ENCODE measurements at regions not wholly inside any gene's neighbourhood (a gene's known extent, or its start where the extent isn't known, plus 50 kb on each side); places are given as distances from the start of the nearest gene placed in this dataset.

DNA sequence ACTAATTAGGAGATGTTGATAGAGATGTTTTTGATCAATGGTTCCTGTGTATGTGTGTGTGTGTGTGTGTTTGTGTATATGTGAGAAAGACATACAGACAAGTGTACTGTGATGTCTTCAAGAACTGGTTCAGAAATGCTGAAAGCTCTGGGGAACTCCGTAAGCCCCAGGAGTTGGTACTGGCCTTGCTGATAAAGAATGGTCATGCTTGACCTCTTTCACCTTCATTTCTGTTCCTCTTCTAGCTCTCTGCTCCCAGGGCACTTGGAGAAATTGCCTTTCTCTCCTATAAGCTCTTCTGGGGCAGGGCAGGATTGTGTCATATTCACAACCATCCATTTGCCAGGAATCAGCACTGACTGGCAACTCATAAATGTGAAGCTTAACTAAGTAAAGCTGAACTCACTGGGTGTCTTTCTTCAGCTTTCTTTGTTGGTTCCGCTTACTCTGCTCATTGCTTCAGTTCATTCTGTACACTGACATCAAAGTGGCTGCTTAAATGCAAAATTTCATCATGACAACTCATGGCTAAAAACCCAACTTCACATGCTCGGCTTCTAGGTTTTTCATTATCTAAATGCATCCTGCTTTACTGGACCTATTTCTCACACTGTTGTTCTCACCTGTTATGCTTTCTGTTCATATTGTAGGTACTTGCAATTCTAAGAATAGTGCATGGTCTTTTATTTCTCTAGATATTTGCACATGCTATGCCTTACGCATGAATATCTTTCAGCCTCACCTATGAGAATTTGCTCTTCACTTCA is 162.1 kb upstream of the LYSMD4 start:
- Histone ChIP-seq H3K79me2 (ENCODE audit: control insufficient read depth, low read length) (no peaks in the 10 kb centered on the region), H3K9me3 (ENCODE audit: control insufficient read depth, insufficient read depth, low read length) (no peaks in the 10 kb centered on the region), H3F3A (ENCODE audit: control insufficient read depth, insufficient read depth) (no peaks in the 10 kb centered on the region), H3K4me2 (ENCODE audit: low read length) (no peak overlapping the region), H3K9me2 (replicated peaks; ENCODE audit: control insufficient read depth, low read length) (no peaks in the 10 kb centered on the region), H3K27me3 (ENCODE audit: control insufficient read depth, low read length) (peaks cover 5% of the 10 kb centered on the region; the same call in 1 of the 2 replicates), H4K20me1 (ENCODE audit: control insufficient read depth, insufficient read depth, low read depth, low read length) (no peaks in the 10 kb centered on the region), H3K27ac (ENCODE audit: low read depth, low read length) (no peak overlapping the region), H3K4me1 (ENCODE audit: control insufficient read depth, low read length) (no peaks in the 10 kb centered on the region), H3K36me3 (ENCODE audit: control insufficient read depth, low read length) (no peaks in the 10 kb centered on the region), H3K4me3 (ENCODE audit: low read length) (no peak overlapping the region)
- TF ChIP-seq, protein P1, sequence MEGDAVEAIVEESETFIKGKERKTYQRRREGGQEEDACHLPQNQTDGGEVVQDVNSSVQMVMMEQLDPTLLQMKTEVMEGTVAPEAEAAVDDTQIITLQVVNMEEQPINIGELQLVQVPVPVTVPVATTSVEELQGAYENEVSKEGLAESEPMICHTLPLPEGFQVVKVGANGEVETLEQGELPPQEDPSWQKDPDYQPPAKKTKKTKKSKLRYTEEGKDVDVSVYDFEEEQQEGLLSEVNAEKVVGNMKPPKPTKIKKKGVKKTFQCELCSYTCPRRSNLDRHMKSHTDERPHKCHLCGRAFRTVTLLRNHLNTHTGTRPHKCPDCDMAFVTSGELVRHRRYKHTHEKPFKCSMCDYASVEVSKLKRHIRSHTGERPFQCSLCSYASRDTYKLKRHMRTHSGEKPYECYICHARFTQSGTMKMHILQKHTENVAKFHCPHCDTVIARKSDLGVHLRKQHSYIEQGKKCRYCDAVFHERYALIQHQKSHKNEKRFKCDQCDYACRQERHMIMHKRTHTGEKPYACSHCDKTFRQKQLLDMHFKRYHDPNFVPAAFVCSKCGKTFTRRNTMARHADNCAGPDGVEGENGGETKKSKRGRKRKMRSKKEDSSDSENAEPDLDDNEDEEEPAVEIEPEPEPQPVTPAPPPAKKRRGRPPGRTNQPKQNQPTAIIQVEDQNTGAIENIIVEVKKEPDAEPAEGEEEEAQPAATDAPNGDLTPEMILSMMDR (IDR thresholded peaks at IDR 0.05; ENCODE audit: low read depth, low read length, poor library complexity, severe bottlenecking): no peak
- no peak for TF ChIP-seq EZH2phosphoT487 (IDR thresholded peaks at IDR 0.05; ENCODE audit: borderline replicate concordance, low read length)

DNA sequence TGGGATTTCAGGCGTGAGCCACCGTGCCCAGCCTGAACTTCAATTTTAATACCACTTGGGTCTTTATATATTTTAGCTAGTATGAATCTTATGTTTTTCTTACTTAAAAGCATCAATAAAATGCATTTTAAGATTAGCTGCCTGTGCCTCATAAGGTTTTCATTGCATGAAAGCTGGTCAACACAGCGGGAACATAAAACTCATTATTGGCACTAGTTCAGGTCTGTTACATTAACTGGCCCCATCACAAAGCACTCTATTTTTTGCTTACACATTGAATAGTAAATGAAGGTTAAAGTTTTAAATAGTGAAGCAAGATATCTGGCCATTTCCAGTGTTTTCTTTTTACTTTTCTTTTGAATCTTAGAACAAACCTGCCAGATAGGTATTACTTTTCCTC is 145.6 kb upstream of the LYSMD4 start:
- Histone ChIP-seq H3F3A (ENCODE audit: control insufficient read depth, insufficient read depth) (no peaks in the 10 kb centered on the region), H3K27ac (ENCODE audit: low read depth, low read length) (no peak overlapping the region), H3K79me2 (ENCODE audit: control insufficient read depth, low read length) (no peaks in the 10 kb centered on the region)

DNA sequence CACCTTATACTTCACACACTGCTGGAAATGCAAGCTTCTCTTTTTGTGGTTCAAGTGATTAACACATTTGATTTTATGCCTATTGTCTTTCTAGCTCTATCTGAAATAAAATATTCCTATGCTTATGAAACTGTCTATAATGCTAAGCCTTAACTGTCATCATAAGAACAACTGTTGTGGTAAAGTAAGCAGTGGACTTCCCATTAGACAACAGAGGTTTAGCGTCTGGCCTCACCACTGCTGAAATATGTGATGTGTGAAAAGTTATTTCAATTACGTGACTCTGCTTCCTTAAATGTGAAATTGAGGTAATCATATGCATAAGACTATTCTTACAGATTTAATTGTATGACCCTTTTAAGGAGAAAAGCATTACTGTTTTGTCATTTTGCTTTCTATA is 140.2 kb upstream of the LYSMD4 start:
- Histone ChIP-seq H3K36me3 (ENCODE audit: control insufficient read depth, low read length) (no peaks in the 10 kb centered on the region), H3K4me3 (ENCODE audit: low read length) (no peak overlapping the region), H3K27ac (ENCODE audit: low read depth, low read length) (no peak overlapping the region), H3K4me1 (ENCODE audit: control insufficient read depth, low read length) (no peaks in the 10 kb centered on the region), H4K20me1 (ENCODE audit: control insufficient read depth, insufficient read depth, low read depth, low read length) (no peaks in the 10 kb centered on the region), H3K4me2 (ENCODE audit: low read length) (no peak overlapping the region), H3K9me3 (ENCODE audit: control insufficient read depth, insufficient read depth, low read length) (no peaks in the 10 kb centered on the region), H3F3A (ENCODE audit: control insufficient read depth, insufficient read depth) (no peaks in the 10 kb centered on the region), H3K79me2 (ENCODE audit: control insufficient read depth, low read length) (no peaks in the 10 kb centered on the region), H3K27me3 (ENCODE audit: control insufficient read depth, low read length) (peaks cover 5% of the 10 kb centered on the region; the same call in 1 of the 2 replicates), H3K9me2 (replicated peaks; ENCODE audit: control insufficient read depth, low read length) (no peaks in the 10 kb centered on the region)
- no peak for TF ChIP-seq EZH2phosphoT487 (IDR thresholded peaks at IDR 0.05; ENCODE audit: borderline replicate concordance, low read length)
- TF ChIP-seq, protein P1 (IDR thresholded peaks at IDR 0.05; ENCODE audit: low read depth, low read length, poor library complexity, severe bottlenecking): no peak

More for the DNA sequence above, 145.6 kb upstream of the LYSMD4 start:
- no peaks in the 10 kb centered on the region for H3K4me1 ChIP-seq (ENCODE audit: control insufficient read depth, low read length)
- H3K27me3 ChIP-seq (ENCODE audit: control insufficient read depth, low read length): no peaks in the 10 kb centered on the region
- no peak overlapping the region for H3K4me3 ChIP-seq (ENCODE audit: low read length)
- H3K36me3 ChIP-seq (ENCODE audit: control insufficient read depth, low read length): no peaks in the 10 kb centered on the region
- no peak overlapping the region for H3K4me2 ChIP-seq (ENCODE audit: low read length)
- no peaks in the 10 kb centered on the region for H3K9me3 ChIP-seq (ENCODE audit: control insufficient read depth, insufficient read depth, low read length)
- H3K9me2 ChIP-seq (replicated peaks; ENCODE audit: control insufficient read depth, low read length): no peaks in the 10 kb centered on the region
- TF ChIP-seq, protein P1 (IDR thresholded peaks at IDR 0.05; ENCODE audit: low read depth, low read length, poor library complexity, severe bottlenecking): no peak
- TF ChIP-seq EZH2phosphoT487 (IDR thresholded peaks at IDR 0.05; ENCODE audit: borderline replicate concordance, low read length): no peak
- H4K20me1 ChIP-seq (ENCODE audit: control insufficient read depth, insufficient read depth, low read depth, low read length): no peaks in the 10 kb centered on the region
